Heart left ventricle (tissue), 16 donors: ENCODE measurements at regions not wholly inside any gene's neighbourhood (a gene's known extent, or its start where the extent isn't known, plus 50 kb on each side); places are given as distances from the start of the nearest gene placed in this dataset.

Experiments
- ATAC-seq, 4 donors: fragments of 200-7000 bp; cut with Tn5 transposase; one replicate each; pipeline ENCODE4 v1.9.1; 2020 to 2022; ENCODE audit warnings: moderate library complexity in 4 of 4, mild to moderate bottlenecking in 3 of 4, moderate number of reproducible peaks in 1 of 4
- DNase-seq, 5 donors: peaks; one replicate each; pipeline ENCODE4 v3.0.0-alpha.2; 2020
- H3K27ac ChIP-seq, 12 donors: fragments of 200-600 bp; sonication (generic) in 4 of 12; one replicate each; pipeline versions ENCODE4 v1.5.0 to v1.8.0; 2016 to 2022; ENCODE audit warnings: mild to moderate bottlenecking in 2 of 12
- H3K27me3 ChIP-seq, 9 donors: fragments of 200-600 bp; sonication (generic) in 2 of 9; one replicate each; pipeline versions ENCODE4 v1.5.1 to v1.8.0; 2016 to 2022; ENCODE audit warnings: mild to moderate bottlenecking in 3 of 9
- H3K36me3 ChIP-seq, 9 donors: fragments of 200-600 bp; sonication (generic) in 2 of 9; one replicate each; pipeline versions ENCODE4 v1.5.0 to v1.8.0; 2018 to 2022; ENCODE audit warnings: mild to moderate bottlenecking in 2 of 9
- H3K4me1 ChIP-seq, 12 donors: fragments of 200-600 bp; sonication (generic) in 4 of 12; one replicate each; pipeline versions ENCODE4 v1.5.0 to v1.8.0; 2016 to 2022; ENCODE audit warnings: mild to moderate bottlenecking in 3 of 12
- H3K4me3 ChIP-seq, 12 donors: fragments of 200-600 bp; sonication (generic) in 4 of 12; one replicate each; pipeline versions ENCODE4 v1.5.0 to v1.8.0; 2017 to 2022; ENCODE audit warnings: mild to moderate bottlenecking in 9 of 12, moderate library complexity in 4 of 12
- H3K9me3 ChIP-seq, 12 donors: fragments of 200-600 bp; sonication (generic) in 4 of 12; one replicate each; pipeline versions ENCODE4 v1.5.0 to v1.8.0; 2016 to 2022; ENCODE audit warnings: mild to moderate bottlenecking in 1 of 12
- CTCF ChIP-seq, 12 donors: fragments of 200-600 bp; sonication (generic) in 4 of 12; IDR thresholded peaks; one replicate each; pipeline versions ENCODE4 v1.5.0 to v1.8.0; 2018 to 2022; ENCODE audit warnings: antibody characterized with exemption in 12 of 12, mild to moderate bottlenecking in 5 of 12
- POLR2A ChIP-seq, 2 donors: fragments of 450-650 bp; IDR thresholded peaks; one replicate each; pipeline ENCODE4 v1.6.1; 2017; ENCODE audit warnings: antibody characterized with exemption in 2 of 2, mild to moderate bottlenecking in 2 of 2, moderate library complexity in 2 of 2
- WGBS, 4 donors: extraction: QIAGEN DNeasy Blood & Tissue Kit in 2 of 4; methylation state at CpG; one replicate each; pipeline versions ENCODE4 v1.1.5 to v1.1.7; 2013 to 2018; 5-methylcytosine and 5-hydroxymethylcytosine counted together
- intact Hi-C, 10 donors: fragments of 100-400 bp; cut with DNase I; formaldehyde crosslinking; loops; one replicate each; pipeline versions ENCODE4 v1.11.1 to v1.14.2; 2022
- donor health status: ischemic (EF 13 %, LVEDD 7.1; RV severe dilation, severe dysfunction).
- donor health status: healthy with polysubstance abuse.
- donor health status: DM: no; HTN: yes; CAD: no.
- donor health status: DM: no; HTN: no; CAD: no.
- donor health status: ischemic (EF 25% LVEDD 6.9; RV normal size, moderate dysfunction).
- donor health status: ischemic (EF 25% LVEDD 5.7; RV mildly dilated, moderate dysfunction).
- donor health status: healthy.
- donor health status: DM: yes; HTN: yes; CAD: no.
- donor health status: ischemic (EF 35%, LVEDD 5.7; RV mildly dilated, moderate dysfunction).
- donor health status: nonischemic (EF 11% LVEDD 7.7; RV severe dilation, severe dysfunction).
- donor health status: DM: yes; HTN: yes; CAD: no.
- donor health status: PGD.
- donor health status: ischemic (EF 29% LVEDD 5.4; RV normal size, mild dysfunction).
- donor health status: nonischemic (EF 23%, LVEDD 6.1; RV moderate dilation, normal function).

- intact Hi-C loops: no loop called here
- no peaks in the 10 kb centered on the region for H3K36me3 ChIP-seq
- DNase-seq (no peak), ATAC-seq (no peak)
- no peaks in the 10 kb centered on the region for H3K4me1 ChIP-seq
- no peak for TF ChIP-seq CTCF (IDR thresholded peaks at IDR 0.05)
- no peak for TF ChIP-seq POLR2A (IDR thresholded peaks at IDR 0.05)
- 31 to 36% (median 35%) methylated on average over 4 of the region's 4 CpGs for WGBS, 4 donors
- H3K27me3 ChIP-seq: no peaks in the 10 kb centered on the region
- H3K9me3 ChIP-seq: no peaks in the 10 kb centered on the region
- no peak overlapping the region for H3K27ac ChIP-seq
- no peak overlapping the region for H3K4me3 ChIP-seq
Observed at GRCh38 chr16:61002479-61003204, 1033.6 kb downstream of the CDH8 start.

- DNase-seq: no peak
- H3K4me1 ChIP-seq: no peaks in the 10 kb centered on the region
- no peak overlapping the region for H3K27ac ChIP-seq
- intact Hi-C loops: no loop called here
- H3K36me3 ChIP-seq: no peaks in the 10 kb centered on the region
- H3K4me3 ChIP-seq: no peak overlapping the region
- no peak for ATAC-seq
- no peaks in the 10 kb centered on the region for H3K27me3 ChIP-seq
- no peak for TF ChIP-seq CTCF (IDR thresholded peaks at IDR 0.05)
- no peak for TF ChIP-seq POLR2A (IDR thresholded peaks at IDR 0.05)
- no peaks in the 10 kb centered on the region for H3K9me3 ChIP-seq
Observed at GRCh38 chr16:60991886-60992285, 1044.4 kb downstream of the CDH8 start.

GRCh38 chr16:60989592-60989991, 1046.6 kb downstream of the CDH8 start:
- intact Hi-C loops: no loop called here
- H3K4me3 ChIP-seq: no peak overlapping the region
- no peak for DNase-seq
- no peak for ATAC-seq
- H3K36me3 ChIP-seq: no peaks in the 10 kb centered on the region
- H3K9me3 ChIP-seq: no peaks in the 10 kb centered on the region
- H3K27me3 ChIP-seq: no peaks in the 10 kb centered on the region
- H3K27ac ChIP-seq: no peak overlapping the region
- no peaks in the 10 kb centered on the region for H3K4me1 ChIP-seq
- WGBS, 4 donors: 58 to 80% (median 66%) methylated on average over 5 of the region's 5 CpGs
- no peak for TF ChIP-seq POLR2A (IDR thresholded peaks at IDR 0.05)
- no peak for TF ChIP-seq CTCF (IDR thresholded peaks at IDR 0.05)

- Histone ChIP-seq H3K27ac (no peak overlapping the region), H3K36me3 (no peaks in the 10 kb centered on the region), H3K4me1 (no peaks in the 10 kb centered on the region), H3K4me3 (no peak overlapping the region), H3K9me3 (peaks cover 0 to 3% (median 0%) of the 10 kb centered on the region in 12 donors), H3K27me3 (no peaks in the 10 kb centered on the region)
- 49 to 93% (median 70%) methylated on average over 2 of the region's 2 CpGs for WGBS, 4 donors
- ATAC-seq (no peak), DNase-seq (peak in 1 of 5 donors; percentile 45)
- intact Hi-C loops: no loop called here
- no peak for TF ChIP-seq CTCF (IDR thresholded peaks at IDR 0.05)
- TF ChIP-seq POLR2A (IDR thresholded peaks at IDR 0.05): no peak
Observed at GRCh38 chr16:60979119-60979518, 1057.1 kb downstream of the CDH8 start.
